VCaP (cell line): ENCODE measurements at regions not wholly inside any gene's neighbourhood (a gene's known extent, or its start where the extent isn't known, plus 50 kb on each side); places are given as distances from the start of the nearest gene placed in this dataset.
A peak's percentile ranks its signal among the peaks of the same experiment; 100 is the strongest.

Experiments used
- H3K27ac ChIP-seq: fragments of 450-650 bp; 2 replicates; pipeline ENCODE4 v1.5.1; 2017
- CTCF ChIP-seq: fragments of 450-650 bp; conservative IDR thresholded peaks from 2 replicates; pipeline ENCODE4 v1.5.1; 2017; ENCODE audit warnings: mild to moderate bottlenecking, moderate library complexity

DNA sequence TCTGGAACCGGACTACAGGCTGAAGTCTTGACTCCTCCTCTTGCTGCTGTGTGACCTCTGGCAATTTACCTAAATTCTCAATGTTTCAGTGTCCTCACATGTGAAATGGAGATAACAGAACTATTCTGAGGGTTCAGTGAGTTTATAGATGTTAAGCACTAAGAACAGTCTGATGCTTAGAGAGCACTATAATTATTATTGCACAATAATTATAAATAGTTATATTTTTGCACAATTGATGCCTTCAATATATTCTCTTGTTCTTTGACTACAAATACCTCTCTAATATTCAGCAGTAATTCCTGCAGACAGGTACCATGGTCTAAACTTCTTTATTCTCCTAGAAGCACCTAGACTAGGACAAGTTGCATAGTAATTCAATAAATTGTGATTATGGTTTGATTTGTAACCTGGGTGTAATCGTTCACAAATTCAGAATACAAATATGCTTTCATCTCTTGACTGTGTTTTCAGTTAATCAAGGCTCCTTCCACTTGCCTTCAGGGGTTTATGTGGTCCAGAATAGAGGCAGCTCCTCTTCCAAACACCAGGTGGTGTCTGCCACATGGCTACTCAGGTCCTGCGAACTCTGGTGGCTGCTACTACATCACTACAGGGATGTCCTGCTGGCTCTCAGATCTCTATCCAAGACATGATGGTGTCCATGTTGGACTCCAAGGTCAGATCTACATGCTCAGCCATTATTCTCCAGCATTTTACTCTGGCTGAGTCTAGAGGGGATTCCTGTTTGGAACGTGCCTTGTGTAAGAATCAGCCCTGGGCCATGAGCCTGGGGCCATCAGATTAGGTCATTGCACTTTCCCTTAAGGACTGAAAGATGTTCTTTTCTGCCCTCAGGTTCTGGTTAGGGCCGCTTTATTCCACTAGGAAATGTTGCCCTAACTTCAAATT is 103.4 kb downstream of the QRFPR start:
- H3K27ac ChIP-seq = no peak overlapping the region
- TF ChIP-seq CTCF = peak; percentile 53

DNA sequence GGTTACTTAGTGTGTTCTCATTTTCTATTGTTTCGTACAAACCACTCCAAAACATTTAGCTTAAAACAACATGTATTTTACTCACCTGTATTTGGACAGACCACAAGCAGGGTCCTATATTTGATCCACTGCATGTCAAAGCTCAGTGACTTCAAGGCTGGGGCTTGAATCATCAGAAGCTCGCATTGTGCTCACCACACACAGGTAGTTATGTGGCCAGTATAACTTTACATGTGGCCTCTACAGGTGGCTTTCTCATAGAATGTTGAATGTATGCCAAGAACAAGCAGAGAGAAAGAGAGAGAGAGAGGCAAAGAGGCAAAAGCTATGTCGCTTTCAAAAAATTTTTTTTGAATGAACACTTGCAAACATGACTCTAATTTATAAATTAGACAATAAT is 107.6 kb downstream of the QRFPR start:
- no peak for TF ChIP-seq CTCF

GRCh38 chr4:121272526-121272925 is 108.3 kb downstream of the QRFPR start:
- no peak overlapping the region for H3K27ac ChIP-seq
- TF ChIP-seq CTCF = no peak

More for the DNA sequence above, 107.6 kb downstream of the QRFPR start:
- no peak overlapping the region for H3K27ac ChIP-seq

DNA sequence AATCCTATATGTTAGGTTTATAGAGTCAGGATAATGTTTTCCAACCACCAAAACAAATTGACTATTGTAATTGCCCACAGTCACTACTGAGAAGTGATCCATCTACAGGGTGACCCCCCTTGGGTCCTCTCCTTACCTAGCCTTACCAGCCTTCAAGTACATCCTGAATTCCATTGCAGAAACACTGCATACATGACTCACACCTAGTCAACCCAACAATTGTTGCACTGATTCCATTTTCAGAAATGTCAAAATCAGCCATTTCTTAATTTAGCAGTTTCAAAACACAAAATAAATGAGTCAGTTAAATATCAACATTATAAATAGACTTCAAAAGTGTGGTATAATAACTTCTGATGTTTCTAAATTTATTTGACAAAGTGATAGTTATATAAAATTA is 106.3 kb upstream of the TNIP3 start:
- no peak overlapping the region for H3K27ac ChIP-seq
- TF ChIP-seq CTCF = no peak

GRCh38 chr4:121269001-121269400 is 104.9 kb upstream of the TNIP3 start:
- TF ChIP-seq CTCF = no peak
- no peak overlapping the region for H3K27ac ChIP-seq

GRCh38 chr4:121266982-121267381 is 102.9 kb upstream of the TNIP3 start:
- TF ChIP-seq CTCF = no peak
- H3K27ac ChIP-seq = no peak overlapping the region

DNA sequence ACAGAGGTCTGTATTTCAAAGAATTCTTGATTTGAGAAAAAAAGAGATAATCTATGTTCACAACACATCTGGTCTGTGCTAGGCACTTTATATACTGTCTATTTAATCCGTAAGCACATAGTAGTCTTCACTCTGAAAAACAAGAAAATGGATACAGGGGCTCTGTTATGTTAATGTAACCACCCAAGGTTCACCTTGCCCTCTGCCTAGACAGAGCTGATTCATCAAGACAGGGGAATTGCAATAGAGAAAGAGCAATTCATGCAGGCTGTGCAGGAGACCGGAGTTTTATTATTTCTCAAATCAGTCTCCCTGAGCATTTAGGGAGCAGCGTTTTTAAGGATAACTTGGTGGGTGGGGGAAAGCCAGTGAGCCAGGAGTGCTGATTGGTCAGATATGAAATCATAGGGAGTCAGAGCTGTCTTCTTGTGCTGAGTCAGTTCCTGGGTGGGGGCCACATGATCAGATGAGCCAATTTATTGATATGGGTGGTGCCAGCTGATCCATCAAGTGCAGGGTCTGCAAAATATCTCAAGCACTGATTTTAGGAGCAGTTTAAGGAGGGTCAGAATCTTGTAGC is 92.9 kb upstream of the TNIP3 start:
- no peak overlapping the region for H3K27ac ChIP-seq
- no peak for TF ChIP-seq CTCF
